ENCODE measurements at regions not wholly inside any gene's neighbourhood (a gene's known extent, or its start where the extent isn't known, plus 50 kb on each side); places are given as distances from the start of the nearest gene placed in this dataset.

GRCh38 chr14:42014301-42014700 lies 407.6 kb downstream of the LRFN5 start:
- DNase-seq = no peak

DNA sequence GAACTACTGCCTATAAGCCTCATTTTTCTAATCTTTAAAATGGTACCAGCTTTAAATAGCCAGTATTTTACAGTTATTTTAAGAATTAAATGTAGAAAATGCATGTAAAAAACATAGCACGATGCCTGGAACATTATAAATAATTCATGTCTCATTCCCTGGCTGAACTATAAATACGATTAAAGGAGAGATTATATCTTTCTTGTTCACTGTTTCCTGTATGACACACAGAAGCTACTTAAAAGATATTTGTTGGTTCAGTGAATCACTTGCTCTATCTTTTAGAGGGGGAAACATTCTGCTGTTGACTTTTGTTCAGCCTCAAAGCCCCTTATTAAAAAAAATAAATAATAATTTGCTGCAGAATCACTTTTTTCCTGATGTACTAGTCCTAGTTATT lies 406.9 kb downstream of the LRFN5 start:
- no peak for DNase-seq

DNA sequence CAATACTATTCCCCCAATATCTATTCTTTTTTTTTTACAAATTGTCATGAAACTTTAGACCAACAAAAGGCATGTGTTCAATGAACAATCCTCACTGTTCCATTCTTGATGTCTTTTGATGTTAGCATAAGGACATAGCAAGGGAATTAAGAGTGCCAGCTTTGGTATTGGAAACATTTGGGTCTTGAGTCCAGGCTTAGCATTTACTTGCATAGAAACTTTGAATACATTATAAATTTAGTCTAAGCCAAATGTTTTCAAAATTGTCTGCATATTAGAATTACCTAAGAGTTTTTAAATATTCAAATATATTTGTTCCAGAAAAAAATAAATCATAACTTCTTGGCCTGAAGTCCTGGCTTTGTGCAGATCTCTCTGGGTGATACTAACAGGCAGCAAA lies 406.5 kb downstream of the LRFN5 start:
- DNase-seq = no peak

DNA sequence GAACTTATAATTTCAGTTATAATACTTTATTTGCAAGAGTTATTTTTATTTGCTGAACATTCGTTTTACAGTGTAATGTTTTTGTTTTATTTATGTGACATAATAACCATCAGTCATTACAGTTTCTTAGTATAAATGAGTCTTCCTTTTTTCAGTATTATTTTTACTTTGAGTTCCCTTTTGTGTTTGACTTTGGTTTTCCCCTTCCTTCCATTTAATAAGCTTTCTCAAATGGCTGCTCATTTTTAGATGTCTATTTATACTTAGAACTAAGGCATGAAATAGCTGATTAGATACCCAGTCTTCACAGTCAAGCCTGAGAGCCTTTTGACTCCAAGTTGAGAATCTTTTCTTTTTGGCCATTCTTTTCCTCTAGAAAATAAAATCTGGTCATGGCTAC lies 404.5 kb downstream of the LRFN5 start:
- no peak for DNase-seq

DNA sequence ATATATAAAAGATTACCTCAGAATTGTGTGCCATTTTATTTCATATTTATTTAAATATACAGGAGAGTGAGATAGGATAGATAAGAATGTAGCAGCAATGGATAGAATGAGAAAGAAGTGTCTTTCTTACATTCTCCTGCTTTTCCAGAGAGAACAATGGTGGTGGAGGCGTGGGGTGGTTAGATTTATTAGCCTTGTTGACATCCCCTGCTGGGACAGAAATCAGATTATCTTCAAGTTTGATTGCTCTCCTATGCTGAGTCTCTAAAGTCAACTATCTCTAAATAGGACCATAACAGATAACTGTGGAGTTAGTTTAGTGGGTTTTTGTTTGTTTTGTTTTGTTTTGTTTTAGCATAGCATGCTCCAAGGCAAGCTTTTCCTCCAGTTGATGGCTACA lies 397.6 kb downstream of the LRFN5 start:
- no peak for DNase-seq

DNA sequence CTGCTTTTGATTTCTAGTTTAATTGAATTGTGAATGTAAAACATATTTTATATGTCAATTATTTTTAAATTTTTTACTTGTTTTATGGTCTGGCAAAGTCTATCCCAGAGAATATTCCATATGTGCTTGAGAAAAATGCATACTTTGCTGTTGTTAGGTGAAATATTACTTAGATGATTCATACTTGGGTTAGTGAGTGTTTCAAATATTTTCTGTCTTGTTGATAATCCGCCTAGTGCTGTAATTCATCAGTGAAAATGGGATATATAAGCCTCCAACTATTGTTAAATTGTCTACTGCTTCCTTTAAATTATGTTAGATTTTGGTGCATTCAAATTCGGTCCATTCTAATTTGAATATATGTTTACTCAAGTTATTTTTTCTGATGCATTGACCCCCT lies 395.5 kb downstream of the LRFN5 start:
- no peak for DNase-seq

GRCh38 chr14:42001431-42001830 lies 394.8 kb downstream of the LRFN5 start:
- DNase-seq = no peak

DNA sequence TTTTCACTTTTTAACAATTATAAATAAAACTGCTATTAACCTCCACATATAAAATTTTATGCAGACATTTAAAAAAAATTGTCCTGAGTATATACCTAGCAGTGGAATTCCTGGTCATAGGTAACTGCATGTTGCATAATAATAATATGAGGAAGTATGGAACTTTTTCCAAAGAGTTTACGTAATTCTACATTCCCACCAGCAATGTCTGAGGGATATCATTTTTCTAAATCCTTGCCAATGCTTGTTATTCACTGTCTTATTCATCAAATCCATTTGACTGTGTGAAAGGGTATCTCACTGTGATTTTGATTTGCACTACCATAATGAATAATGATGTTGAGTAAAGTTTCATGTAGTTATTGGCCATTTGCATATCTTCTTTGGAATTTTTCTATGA lies 393.8 kb downstream of the LRFN5 start:
- no peak for DNase-seq

GRCh38 chr14:41993687-41994086 lies 387.0 kb downstream of the LRFN5 start:
- DNase-seq = no peak

GRCh38 chr14:41986700-41987099 lies 380.0 kb downstream of the LRFN5 start:
- DNase-seq = no peak

GRCh38 chr14:41986083-41986645 lies 379.5 kb downstream of the LRFN5 start:
- no peak for DNase-seq

- no peak for DNase-seq
Observed at GRCh38 chr14:41973178-41973577, 366.5 kb downstream of the LRFN5 start.

- no peak for DNase-seq
Observed at GRCh38 chr14:41972531-41972930, 365.9 kb downstream of the LRFN5 start.

DNA sequence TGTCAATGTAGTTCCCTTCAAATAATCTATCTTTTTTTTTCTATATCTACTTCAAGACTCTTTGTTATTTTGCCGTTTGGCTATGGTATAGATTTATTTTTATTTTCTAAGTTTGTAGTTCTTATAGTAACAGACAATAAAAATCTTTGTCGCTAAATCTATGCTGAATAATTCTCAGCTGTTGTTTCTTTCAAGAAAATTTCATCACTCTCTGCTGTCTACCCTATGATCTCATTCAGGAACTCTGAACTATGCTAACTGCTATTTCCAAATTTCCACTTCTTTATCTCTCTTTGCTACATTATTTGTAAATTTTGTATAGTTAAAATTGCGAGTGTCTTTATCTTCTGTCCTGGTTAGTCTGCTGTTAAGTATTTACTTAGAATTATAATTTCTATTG lies 353.6 kb downstream of the LRFN5 start:
- DNase-seq = no peak

GRCh38 chr14:41957459-41957858 lies 350.8 kb downstream of the LRFN5 start:
- no peak for DNase-seq
